Progenitor cell of endocrine pancreas (in vitro differentiated cells): ENCODE measurements at regions not wholly inside any gene's neighbourhood (a gene's known extent, or its start where the extent isn't known, plus 50 kb on each side); places are given as distances from the start of the nearest gene placed in this dataset.

Experiments used
- DNase-seq: peaks from one replicate; pipeline ENCODE4 v3.0.0; 2021; ENCODE audit warnings: low spot score; ENCODE audit not compliant: unreplicated experiment
- H3K27ac Mint-ChIP-seq: 2 replicates; pipeline ENCODE4 v1.8.0; 2021; ENCODE audit warnings: mild to moderate bottlenecking, moderate library complexity, mixed read lengths
- H3K27me3 Mint-ChIP-seq: 2 replicates; pipeline ENCODE4 v1.8.0; 2021; ENCODE audit warnings: mixed read lengths
- H3K36me3 Mint-ChIP-seq: 2 replicates; pipeline ENCODE4 v1.8.0; 2022; ENCODE audit warnings: mixed read lengths; ENCODE audit not compliant: insufficient read depth
- H3K4me1 Mint-ChIP-seq: 2 replicates; pipeline ENCODE4 v1.8.0; 2021; ENCODE audit warnings: low read depth, mixed read lengths
- H3K4me3 Mint-ChIP-seq: 2 replicates; pipeline ENCODE4 v1.8.0; 2021; ENCODE audit warnings: low read depth, mild to moderate bottlenecking, moderate library complexity, mixed read lengths
- H3K9me3 Mint-ChIP-seq: 2 replicates; pipeline ENCODE4 v1.8.0; 2021; ENCODE audit warnings: low read depth, mixed read lengths
- CTCF ChIP-seq: fragments of 200-600 bp; sonication (generic); IDR thresholded peaks from one replicate; pipeline ENCODE4 v1.5.0; 2021; ENCODE audit warnings: antibody characterized with exemption, mild to moderate bottlenecking; ENCODE audit not compliant: unreplicated experiment

- DNase-seq: no peak
- Mint-ChIP-seq H3K9me3 (peaks cover 11% of the 10 kb centered on the region), H3K4me1 (peaks cover 16% of the 10 kb centered on the region), H3K36me3 (peaks cover under 1% of the 10 kb centered on the region), H3K4me3 (no peak overlapping the region), H3K27ac (no peak overlapping the region), H3K27me3 (no peaks in the 10 kb centered on the region)
- no peak for TF ChIP-seq CTCF
Measured at GRCh38 chr5:67530609-67531255, 334.1 kb upstream of the CD180 start.

- H3K9me3 Mint-ChIP-seq: peaks cover 11% of the 10 kb centered on the region
- TF ChIP-seq CTCF: no peak
- peaks cover 16% of the 10 kb centered on the region for H3K4me1 Mint-ChIP-seq
- no peaks in the 10 kb centered on the region for H3K27me3 Mint-ChIP-seq
- no peak for DNase-seq
- peaks cover 1% of the 10 kb centered on the region for H3K36me3 Mint-ChIP-seq
- H3K4me3 Mint-ChIP-seq: no peak overlapping the region
- H3K27ac Mint-ChIP-seq: no peak overlapping the region
Measured at GRCh38 chr5:67528953-67529352, 332.4 kb upstream of the CD180 start.

GRCh38 chr5:67526793-67527192 lies 330.2 kb upstream of the CD180 start:
- no peaks in the 10 kb centered on the region for H3K27me3 Mint-ChIP-seq
- H3K4me1 Mint-ChIP-seq: no peaks in the 10 kb centered on the region
- DNase-seq: no peak
- no peak overlapping the region for H3K4me3 Mint-ChIP-seq
- peaks cover 1% of the 10 kb centered on the region for H3K36me3 Mint-ChIP-seq
- TF ChIP-seq CTCF: no peak
- no peak overlapping the region for H3K27ac Mint-ChIP-seq
- H3K9me3 Mint-ChIP-seq: peaks cover 11% of the 10 kb centered on the region

- H3K27me3 Mint-ChIP-seq: no peaks in the 10 kb centered on the region
Measured at GRCh38 chr5:67520161-67520908, 323.7 kb upstream of the CD180 start.

GRCh38 chr5:67518227-67518626 lies 321.6 kb upstream of the CD180 start:
- Mint-ChIP-seq H3K27ac (no peak overlapping the region), H3K27me3 (no peaks in the 10 kb centered on the region), H3K36me3 (no peaks in the 10 kb centered on the region), H3K9me3 (no peaks in the 10 kb centered on the region), H3K4me1 (no peaks in the 10 kb centered on the region), H3K4me3 (no peak overlapping the region)
- TF ChIP-seq CTCF: no peak
- no peak for DNase-seq

More at GRCh38 chr5:67520161-67520908, 323.7 kb upstream of the CD180 start:
- Mint-ChIP-seq H3K36me3 (no peaks in the 10 kb centered on the region), H3K9me3 (no peaks in the 10 kb centered on the region), H3K4me3 (no peak overlapping the region), H3K27ac (no peak overlapping the region), H3K4me1 (no peaks in the 10 kb centered on the region)
- DNase-seq: no peak
- TF ChIP-seq CTCF: no peak
